Activated CD8-positive, alpha-beta memory T cell treated with anti-CD3 and anti-CD28 coated beads, Interleukin-2, amount 50 U/mL, for 1 hour (primary cell): ENCODE measurements at regions not wholly inside any gene's neighbourhood (a gene's known extent, or its start where the extent isn't known, plus 50 kb on each side); places are given as distances from the start of the nearest gene placed in this dataset.

Experiments
- DNase-seq: peaks from one replicate; pipeline ENCODE4 v3.0.0-alpha.2; 2020; ENCODE audit errors: extremely low read depth

DNA sequence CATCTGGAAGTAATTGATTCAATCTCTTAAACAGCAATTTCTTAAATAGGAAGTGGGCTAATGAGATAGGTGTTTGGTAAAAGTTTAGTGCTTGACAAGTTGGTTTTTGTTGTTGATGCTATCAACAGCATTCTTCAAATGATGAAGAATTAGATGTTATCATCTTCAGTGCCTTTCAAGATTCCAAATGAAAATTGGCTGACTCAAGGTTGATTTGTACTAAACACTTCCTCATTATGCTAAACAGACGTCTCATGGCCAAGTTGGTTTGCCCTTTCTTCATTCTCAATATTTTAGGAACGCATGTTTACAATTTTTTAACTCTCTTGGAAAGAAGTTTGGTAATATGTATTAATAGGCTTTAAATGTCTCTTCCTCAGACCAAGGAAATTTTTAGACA lies 86.0 kb downstream of the MID1IP1 start:
- no peak for DNase-seq

DNA sequence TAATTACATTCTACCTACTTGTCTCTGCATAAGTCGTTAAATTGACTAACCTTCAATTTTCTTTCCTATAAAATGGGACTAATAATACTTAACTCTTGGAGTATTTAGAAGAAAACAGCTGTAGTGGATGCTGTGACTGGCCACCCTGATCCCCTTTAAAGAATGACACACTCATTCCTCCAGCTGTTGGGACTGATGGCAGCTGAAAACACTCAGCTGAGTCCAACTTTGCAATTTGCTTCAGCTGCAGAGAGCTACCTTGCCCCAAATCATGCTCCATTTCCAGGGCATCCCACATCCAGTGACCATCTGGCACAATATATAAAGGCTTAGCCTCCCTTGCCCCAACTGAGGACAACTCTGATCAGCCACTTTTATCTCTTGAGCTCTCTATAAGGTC lies 89.1 kb downstream of the MID1IP1 start:
- DNase-seq = no peak

DNA sequence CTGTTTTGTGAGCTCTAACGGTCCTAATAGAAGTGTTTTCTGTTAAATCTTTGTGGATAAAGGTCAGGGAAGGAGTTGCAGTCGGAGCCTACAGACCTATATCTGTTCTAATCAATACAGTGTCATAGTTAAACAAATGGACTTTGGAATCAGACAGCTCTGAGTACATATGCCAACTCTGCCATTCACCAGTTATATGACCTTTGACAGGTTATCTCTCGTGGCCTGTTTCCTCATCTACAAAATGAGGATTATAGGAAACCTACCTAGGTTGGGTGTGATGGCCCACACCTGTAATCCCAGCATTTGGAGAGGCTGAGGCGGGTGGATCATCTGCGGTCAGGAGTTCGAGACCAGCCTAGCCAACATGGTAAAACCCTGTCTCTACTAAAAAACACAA lies 89.7 kb downstream of the MID1IP1 start:
- DNase-seq = no peak

DNA sequence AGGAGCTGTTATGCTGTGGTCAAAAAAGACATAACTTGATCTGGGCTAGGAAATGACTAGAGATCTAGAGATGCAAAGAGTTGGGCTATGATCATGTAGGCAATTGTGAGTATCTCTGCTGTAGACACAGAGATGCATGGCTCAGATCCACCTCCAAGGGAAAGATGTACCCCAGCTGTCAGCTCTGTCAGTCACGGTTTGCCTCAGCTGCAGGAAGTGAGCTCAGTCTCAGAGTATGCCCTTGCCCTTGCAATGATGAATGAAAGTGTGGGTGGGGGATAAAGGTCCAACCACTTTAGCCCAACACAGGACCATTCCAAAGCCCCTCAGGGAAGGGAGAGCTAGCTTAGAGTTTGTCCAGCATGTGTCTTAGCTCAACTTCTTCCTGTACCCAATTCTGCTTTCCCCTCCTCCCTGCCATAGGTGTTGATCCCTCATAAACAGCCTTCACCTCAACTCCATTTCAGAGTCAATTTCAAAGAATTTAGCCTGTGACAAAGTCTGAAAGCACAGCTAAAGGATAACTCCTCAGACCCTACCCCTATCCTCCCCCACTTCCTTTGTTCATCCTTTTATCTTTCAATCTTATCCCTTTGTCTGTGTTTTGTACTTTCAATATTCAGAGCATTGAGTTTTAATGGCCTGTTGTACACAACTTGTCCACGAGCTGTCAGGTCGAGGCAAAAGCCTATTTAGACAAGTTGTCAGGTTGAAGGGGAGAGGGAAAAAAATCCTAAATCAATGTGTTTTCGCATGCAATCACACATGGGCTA lies 90.6 kb downstream of the MID1IP1 start:
- DNase-seq = no peak

DNA sequence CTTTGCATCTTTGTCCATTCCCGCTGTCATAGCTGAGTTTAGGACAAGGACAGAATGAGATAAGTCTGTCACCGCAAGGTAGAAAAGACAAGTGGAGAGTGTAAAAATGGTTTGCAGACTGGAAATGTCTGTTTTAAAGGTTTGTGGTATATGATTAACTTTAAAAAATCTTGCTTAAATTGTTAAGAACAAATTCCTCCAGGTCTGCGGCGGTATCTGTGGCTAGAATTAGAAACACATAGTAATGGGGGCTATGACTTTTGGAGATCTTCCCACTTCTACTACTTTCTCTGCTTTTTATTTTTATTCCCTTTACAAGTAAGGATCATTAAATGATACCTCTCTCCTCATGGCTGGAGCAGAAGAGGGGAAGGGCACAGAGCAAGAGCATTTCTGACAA lies 92.2 kb downstream of the MID1IP1 start:
- no peak for DNase-seq

DNA sequence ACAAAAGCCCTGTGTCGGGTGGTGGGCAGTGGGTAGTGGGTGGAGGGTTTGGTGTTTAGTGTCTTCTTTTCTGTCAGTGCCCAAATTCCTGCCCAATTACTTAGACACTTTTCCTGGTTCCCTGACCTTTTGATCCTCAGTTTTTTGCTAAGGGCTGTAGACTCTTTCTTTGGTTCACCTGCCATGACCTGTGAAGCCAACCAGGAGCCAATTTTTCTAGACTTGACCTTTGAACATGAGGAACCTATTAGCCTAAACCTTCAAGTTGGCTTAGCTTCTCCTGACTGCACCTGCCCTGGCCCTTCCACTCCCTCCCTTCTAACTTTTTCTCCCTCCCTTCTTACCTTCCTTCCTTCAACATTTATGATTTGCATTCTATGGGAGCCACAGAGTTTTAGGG lies 94.5 kb downstream of the MID1IP1 start:
- DNase-seq = no peak

DNA sequence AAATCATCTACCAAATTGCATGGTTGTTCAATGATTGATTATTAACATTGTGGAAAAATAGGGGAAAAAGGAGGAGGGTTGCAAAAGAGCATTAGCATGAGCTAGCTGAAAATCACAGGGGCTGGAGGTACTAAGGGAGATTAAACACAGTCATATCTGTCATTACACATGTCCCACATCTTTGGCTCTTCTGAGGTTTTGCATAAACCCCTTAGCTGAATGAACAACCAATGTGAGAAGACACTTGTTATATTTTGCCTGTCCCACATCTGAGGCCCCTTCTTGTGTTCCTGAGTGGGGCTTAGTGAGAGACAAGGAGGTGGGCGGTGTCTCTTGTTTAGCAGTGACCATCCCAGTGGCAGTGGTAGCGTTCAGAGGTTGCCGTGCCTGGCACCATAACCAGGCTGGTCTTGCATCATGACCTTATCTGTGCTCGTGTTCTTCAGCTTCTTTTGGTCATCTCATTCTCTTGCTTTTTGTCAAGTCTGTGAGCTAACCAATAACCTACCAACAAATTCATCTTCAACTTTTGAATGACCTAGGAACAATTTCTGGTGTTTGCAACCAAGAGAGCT lies 95.6 kb downstream of the MID1IP1 start:
- no peak for DNase-seq

DNA sequence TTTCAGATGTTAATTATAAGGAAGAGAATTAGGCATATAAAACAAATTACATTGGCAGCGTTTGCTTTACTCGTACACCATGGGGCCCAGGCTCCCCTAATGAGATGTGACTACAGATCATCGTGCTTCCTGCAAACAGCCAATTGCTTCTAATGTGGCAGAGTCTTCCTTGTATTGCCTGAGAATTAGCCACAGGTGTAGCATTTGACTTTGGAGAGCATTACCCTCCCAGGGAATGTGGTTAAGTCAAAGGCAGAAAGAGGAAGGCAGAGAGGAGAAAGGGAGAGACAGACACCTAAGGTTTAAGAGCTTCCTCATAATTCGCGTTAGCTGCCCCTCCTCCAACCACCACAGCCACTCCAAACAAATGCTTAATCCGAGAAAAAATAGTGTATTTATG lies 97.0 kb downstream of the MID1IP1 start:
- no peak for DNase-seq

DNA sequence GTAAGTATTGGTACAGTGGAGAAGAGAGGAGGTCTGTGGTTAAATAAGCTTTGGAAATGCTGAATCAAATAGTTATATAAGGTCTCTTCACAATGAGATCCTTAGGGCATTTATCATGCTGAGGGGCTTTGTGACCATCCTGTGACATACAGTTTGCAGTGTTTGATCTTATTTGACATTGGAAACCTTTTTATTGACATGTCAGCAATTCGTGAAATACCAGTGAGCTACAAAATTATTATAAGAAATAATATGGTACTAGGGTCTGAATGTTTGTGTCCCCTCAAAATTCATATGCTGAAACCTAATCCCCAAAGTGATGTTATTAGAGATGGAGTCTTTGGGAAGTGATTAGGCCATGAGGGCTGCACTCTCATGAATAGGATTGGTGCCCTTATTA lies 98.4 kb downstream of the MID1IP1 start:
- DNase-seq = no peak

DNA sequence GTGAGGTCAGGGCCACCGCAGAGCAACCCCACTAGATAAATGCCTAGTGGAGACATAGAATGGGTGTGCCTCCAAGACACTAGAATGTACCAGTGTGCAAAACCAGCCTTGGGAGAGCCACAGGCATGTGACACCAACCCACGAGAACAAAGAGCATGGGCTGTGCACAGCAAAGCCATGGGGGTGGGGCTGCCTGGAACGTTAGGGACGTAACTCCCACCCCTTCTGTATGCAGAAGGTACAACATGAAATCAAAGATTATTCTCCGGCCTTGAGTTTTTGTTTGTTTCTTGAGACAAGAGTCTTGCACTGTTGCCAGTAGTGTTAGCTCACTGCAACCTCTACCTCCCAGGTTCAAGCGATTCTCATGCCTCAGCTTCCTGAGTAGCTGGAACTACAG lies 99.5 kb downstream of the MID1IP1 start:
- DNase-seq = no peak

DNA sequence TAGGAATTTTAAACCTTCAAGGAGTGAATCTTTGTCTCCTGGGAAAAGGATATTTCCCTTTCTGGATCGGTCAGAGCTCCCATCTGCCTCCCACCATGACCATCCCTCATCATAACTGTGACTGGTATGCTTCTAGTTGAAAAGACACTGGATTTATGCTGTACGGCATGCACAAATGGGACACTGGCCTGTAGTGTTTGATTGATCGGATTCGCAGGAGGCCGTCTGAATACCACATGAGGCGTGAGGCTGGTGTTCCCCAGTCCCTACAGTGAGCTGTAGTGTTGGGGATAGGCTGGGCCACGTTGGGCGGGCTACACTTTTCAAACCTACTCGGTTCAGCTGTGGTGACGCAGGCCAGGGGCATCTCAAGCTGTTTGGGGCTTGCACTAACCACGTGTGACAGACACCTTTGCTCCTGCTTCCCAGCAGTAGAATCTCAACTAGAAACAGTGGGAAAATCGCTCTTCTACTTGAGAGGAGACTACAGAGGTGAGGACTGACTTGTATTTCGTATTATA lies 101.8 kb downstream of the MID1IP1 start:
- DNase-seq = no peak

DNA sequence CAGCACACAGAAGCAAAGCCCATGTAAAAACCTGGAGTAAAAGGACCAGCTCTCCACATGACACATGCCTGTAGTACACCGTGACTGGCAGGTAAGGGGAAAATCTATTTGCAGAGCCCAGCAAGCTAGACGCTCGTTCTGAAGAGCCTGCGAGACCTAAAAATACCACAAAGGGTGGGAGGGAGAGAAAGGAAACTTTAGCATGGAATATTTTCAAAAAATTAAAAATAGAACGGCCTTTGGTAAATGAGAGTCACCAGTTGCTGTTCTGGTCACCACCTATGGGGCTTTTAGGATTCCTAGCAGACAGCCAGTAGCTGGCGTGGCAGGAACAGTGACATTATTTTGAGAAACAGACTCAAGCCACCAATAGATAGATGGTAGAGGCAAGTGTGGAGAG lies 115.5 kb downstream of the MID1IP1 start:
- DNase-seq = no peak

DNA sequence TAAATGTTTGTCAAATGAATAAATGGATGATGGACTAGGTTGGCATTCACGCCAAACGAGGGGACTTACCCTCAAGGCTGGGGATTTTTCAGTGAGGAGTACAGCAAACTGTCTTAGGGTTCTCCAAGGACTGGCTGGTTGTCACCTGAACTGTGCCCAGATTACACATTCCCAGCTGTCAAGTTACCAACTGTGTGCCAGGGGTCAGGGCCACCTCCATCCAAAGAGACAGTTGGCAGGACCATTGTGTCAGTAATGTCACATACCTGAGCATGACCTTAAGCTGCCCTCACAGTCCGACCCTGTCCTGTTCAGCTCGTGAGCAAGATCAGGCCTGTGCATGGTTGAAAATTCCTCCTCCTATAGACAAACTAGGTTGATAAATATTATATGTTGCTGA lies 116.7 kb downstream of the MID1IP1 start:
- DNase-seq = no peak

DNA sequence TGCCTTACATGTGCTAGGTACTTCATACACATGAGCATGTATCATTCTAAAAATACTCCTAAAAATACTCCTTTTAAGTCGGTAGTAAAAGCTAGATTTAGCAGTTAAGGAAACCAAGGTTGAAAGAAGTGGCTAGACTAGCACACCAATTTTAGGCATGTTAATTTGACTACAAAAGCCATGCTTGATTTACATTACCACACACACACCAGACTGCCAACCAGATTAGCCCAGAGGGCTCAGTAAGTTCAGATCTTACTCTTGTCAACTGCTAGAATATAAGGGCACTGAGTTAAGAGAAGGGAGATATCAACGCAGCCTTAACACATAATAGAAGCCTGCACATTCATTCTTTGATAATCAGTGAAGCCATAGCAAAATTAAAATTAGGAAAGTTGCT lies 117.9 kb downstream of the MID1IP1 start:
- DNase-seq = no peak

DNA sequence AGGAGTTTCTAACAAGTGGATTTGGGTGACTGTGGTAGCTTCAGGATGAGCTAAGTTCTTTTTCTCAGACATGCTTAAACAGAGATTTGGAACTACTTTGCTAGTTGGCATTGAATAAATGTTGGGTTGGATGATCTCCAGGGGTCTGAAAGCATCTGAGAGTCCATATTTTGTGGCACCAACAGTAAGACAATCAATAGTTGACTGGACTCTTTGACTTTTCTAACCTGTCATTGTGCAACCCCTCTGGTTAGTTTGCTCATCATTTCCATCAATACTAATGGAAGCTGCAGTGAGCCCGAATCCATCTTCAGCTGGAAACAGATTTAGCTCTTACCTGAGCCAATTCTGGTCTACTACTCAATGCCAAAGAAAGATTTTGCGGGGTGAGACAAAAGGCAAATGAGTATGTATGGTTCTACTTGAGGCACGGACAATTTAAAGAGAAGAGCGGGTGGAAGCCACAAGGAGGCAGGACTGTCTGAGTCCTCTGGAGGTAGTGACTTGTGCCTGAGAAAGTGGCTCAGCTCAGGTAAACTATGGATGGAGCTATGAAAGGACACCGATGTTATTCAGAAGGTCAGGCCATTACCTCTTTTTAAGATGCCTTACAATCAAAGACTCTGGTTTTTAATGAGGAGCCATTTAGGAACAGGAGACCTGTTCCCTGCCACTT lies 118.7 kb downstream of the MID1IP1 start:
- DNase-seq = no peak

DNA sequence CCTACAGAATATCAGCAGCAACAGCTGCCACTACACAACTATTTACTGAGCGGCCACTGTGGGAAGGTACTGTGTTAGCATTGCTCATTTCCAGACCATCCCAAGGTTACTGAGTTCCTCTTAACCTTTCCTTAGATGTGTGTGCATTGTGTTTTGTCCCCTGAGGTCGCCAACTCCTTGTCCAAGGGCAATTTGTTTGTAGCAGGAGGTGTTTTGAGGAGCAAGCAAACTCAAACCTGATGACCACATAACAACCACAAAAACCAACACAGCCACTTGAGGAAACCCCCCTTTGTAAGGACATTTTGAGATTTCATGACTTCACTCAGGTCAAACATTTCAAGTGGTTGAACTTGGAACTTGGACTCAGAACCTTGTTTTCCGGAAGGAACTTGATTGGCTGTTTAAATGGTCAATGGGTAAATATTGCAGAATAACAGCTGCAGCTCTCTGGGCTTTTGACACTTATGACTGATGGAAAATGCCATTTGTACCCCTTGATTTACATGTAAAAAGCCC lies 122.3 kb downstream of the MID1IP1 start:
- DNase-seq = no peak

DNA sequence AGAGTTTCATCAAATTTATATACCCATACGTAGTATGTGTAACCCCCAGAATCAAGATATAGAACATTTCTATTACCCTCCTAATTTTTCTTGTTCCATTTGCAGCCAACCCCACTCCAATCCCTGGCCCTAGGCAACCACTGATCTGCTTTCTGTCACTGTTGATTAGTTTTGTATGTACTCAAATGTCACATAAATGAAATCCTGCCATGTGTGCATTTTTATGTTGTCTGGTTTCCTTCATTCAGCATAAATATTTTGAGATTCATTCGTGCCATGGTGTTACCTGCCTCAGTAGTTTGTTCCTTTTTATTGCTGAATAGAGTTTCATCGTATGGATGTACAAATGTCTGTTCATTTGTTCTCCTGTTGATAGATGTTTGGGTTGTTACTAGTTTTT lies 126.3 kb downstream of the MID1IP1 start:
- DNase-seq = no peak

DNA sequence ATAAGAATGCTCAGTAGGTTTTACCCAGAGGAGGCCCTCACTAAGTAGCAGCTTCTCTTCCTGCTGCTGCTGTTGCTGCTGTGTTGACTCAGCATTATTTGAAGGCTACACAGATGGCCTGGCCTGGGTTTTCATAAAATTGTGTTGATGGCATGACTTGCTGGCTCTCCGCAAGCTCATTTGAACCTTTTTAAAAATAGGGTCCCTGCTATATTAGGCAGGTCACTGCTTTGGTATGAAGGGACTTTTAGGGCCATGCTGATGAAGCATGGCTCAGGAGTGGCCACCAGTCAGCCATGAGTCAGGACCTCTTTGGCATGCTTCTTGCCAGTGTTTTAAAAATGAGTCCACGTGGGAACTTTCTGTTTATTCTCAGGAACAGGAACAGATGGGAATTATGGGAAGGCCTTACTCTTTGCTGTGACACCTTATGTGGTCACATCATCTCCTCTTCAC lies 128.7 kb downstream of the MID1IP1 start:
- DNase-seq = no peak

DNA sequence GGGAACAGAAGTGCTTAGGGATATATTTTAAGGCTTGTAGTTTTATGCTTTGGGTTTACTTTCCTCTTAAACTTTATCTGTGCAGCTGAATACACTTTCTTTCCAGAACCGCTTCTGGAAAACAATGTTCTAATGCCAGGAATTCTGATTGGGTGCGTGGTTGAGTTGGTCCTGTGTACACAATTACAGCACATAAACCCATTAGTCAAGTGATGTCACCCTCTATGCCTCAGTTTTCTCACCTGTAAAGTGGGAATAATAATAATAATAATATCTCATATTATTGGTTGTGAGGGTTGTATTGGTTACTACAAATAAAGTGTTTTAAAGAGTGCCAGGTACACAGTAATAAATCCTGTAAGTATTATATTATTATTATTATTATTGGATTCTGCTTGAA lies 129.2 kb downstream of the MID1IP1 start:
- DNase-seq = no peak

DNA sequence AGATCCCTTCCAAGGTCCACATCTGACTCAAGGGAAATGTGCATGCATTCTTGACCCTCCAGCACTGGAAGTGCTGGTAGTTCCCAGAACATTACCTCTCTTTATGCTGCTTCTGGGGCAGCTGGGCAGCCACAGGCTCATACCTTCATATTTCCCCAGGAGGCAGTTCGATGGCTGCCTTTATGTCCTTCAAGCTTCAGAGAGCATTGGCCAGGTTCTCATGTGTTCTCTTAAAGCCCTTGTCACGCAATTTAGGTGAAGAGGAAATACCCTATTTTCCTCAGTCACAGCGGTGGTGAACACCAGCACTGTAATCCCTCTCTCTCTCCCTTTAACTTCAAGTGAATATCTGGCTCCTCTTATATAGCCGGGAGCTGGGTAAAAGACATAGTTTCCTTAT lies 134.3 kb downstream of the MID1IP1 start:
- DNase-seq = no peak

DNA sequence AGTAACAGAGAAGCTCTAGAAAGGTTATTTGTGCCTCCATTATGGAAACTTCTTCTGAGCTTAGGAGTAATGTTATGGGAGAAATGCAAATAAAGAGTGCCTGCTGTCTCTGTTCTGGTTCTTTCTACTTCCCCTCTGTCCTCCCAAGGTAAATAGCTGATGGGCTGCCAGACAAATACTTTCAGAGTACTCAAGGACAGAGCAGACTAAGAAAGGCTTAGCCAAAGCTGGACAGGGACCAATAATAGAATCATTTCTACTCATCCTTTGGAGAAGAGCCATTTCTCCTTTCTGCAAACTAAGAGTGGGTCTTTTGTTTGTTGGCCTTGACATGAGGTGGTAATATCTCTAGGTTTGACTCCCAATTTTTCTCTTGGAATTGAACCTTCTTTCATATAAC lies 136.1 kb downstream of the MID1IP1 start:
- no peak for DNase-seq

DNA sequence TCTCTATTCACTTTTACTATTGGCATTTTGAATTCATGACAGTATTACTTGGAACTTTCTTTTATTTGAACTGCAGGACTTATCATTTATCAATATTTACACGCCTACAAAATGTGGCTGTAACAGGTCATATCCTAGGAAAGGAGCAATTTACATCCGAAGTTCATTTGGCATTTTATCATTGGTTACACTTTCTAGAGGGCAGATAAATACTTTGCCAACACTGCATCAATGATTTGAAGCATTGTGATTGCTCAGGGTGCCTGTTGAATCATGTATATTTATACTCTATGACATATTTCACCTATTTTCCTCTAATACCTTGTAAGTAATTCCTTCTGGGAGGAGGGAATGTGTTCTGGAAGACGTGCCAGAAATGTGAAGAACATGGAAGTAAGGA lies 136.7 kb downstream of the MID1IP1 start:
- DNase-seq = no peak

DNA sequence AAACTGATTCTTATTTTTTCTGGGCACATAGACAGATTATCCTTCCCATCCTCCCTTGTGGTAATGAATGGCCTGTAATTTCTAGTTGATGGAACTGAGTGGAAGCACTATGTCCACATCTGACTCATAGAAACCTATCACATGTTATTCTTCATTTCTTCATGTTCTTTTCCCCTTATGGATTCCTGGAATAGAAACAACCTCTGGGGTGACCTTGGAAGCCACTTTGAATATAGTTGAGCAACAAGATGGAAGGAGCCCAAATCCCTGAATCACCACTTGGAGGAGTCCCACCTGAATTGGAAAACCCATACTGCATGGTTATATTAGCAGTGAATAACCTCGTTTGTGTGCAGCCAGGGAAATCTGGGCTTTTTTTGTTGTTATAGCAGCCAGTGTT lies 137.8 kb downstream of the MID1IP1 start:
- no peak for DNase-seq
